22Rv1 (cell line): ENCODE measurements at regions not wholly inside any gene's neighbourhood (a gene's known extent, or its start where the extent isn't known, plus 50 kb on each side); places are given as distances from the start of the nearest gene placed in this dataset.
"Not testable (repeated sequence)": the region's sequence is repeated elsewhere in the genome, so short reads cannot be mapped to it uniquely, and the experiment has no call there.

Experiments
- H3K27ac ChIP-seq: fragments of 450-650 bp; 2 replicates; pipeline ENCODE4 v1.5.1; 2017
- CTCF ChIP-seq: fragments of 450-650 bp; IDR thresholded peaks from 2 replicates; pipeline ENCODE4 v1.5.1; 2017; ENCODE audit warnings: mild to moderate bottlenecking

- not testable (repeated sequence) for H3K27ac ChIP-seq
These were observed 177.7 kb downstream of the OR4F29 start for GRCh38 chr1:273772-274171.

DNA sequence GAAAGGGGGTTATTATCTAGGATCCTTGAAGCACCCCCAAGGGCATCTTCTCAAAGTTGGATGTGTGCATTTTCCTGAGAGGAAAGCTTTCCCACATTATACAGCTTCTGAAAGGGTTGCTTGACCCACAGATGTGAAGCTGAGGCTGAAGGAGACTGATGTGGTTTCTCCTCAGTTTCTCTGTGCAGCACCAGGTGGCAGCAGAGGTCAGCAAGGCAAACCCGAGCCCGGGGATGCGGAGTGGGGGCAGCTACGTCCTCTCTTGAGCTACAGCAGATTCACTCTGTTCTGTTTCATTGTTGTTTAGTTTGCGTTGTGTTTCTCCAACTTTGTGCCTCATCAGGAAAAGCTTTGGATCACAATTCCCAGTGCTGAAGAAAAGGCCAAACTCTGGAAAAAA, 183.7 kb downstream of the OR4F29 start:
- TF ChIP-seq CTCF, result peak; percentile 62
- not testable (repeated sequence) for H3K27ac ChIP-seq
